ENCODE measurements at regions not wholly inside any gene's neighbourhood (a gene's known extent, or its start where the extent isn't known, plus 50 kb on each side); places are given as distances from the start of the nearest gene placed in this dataset.
"Not testable (repeated sequence)": the region's sequence is repeated elsewhere in the genome, so short reads cannot be mapped to it uniquely, and the experiment has no call there.

DNA sequence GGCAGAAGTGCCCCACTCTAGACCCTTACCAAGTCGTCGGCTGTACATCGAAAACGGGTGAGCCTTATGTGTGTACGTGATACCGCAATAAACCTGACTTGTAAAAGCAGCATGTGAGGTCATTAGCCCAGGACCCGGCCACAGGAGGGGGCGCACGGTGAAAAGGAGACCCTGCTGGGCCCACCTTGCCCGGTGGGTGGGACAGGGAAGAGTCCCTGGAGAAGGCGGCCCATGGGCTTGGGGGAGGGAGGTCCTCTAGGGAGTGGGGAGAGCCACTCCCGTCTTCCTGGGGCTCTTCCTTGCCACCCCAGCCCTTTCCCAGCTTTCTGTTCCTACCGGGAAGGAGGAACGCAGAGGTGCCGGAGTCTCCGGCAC lies 188.8 kb downstream of the NPIPB11 start:
- TF ChIP-seq, protein P1, sequence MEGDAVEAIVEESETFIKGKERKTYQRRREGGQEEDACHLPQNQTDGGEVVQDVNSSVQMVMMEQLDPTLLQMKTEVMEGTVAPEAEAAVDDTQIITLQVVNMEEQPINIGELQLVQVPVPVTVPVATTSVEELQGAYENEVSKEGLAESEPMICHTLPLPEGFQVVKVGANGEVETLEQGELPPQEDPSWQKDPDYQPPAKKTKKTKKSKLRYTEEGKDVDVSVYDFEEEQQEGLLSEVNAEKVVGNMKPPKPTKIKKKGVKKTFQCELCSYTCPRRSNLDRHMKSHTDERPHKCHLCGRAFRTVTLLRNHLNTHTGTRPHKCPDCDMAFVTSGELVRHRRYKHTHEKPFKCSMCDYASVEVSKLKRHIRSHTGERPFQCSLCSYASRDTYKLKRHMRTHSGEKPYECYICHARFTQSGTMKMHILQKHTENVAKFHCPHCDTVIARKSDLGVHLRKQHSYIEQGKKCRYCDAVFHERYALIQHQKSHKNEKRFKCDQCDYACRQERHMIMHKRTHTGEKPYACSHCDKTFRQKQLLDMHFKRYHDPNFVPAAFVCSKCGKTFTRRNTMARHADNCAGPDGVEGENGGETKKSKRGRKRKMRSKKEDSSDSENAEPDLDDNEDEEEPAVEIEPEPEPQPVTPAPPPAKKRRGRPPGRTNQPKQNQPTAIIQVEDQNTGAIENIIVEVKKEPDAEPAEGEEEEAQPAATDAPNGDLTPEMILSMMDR (IDR thresholded peaks at IDR 0.05 in 4 of 5, conservative IDR thresholded peaks at IDR 0.05 in 1 of 5), result not testable (repeated sequence)
- not testable (repeated sequence) for TF ChIP-seq POLR2A (IDR thresholded peaks at IDR 0.05)

Measured in gastrocnemius medialis (tissue), 4 donors.